Effector CD8-positive, alpha-beta T cell (primary cell): ENCODE measurements at regions not wholly inside any gene's neighbourhood (a gene's known extent, or its start where the extent isn't known, plus 50 kb on each side); places are given as distances from the start of the nearest gene placed in this dataset.
"Not testable (repeated sequence)": the region's sequence is repeated elsewhere in the genome, so short reads cannot be mapped to it uniquely, and the experiment has no call there.

Source experiments
- DNase-seq: peaks from one replicate; lab custom pipeline; 2025; lab: John Stamatoyannopoulos, UW

GRCh38 chr3:124138148-124138547, 146.2 kb upstream of the ROPN1 start:
- DNase-seq: no peak

GRCh38 chr3:124140746-124141145, 148.8 kb upstream of the ROPN1 start:
- DNase-seq: no peak

GRCh38 chr3:124142389-124142970, 150.6 kb upstream of the ROPN1 start:
- DNase-seq: no peak

- no peak for DNase-seq
These were observed 151.1 kb upstream of the ROPN1 start for GRCh38 chr3:124143047-124143446.

- no peak for DNase-seq
These were observed 152.3 kb upstream of the ROPN1 start for GRCh38 chr3:124144035-124144814.

- no peak for DNase-seq
These were observed 155.5 kb upstream of the ROPN1 start for GRCh38 chr3:124147429-124147828.

GRCh38 chr3:124147946-124148345, 156.0 kb upstream of the ROPN1 start:
- DNase-seq: no peak

- DNase-seq: no peak
These were observed 157.2 kb upstream of the ROPN1 start for GRCh38 chr3:124149081-124149480.

- DNase-seq: no peak
These were observed 157.8 kb upstream of the ROPN1 start for GRCh38 chr3:124149771-124150170.

GRCh38 chr3:124152891-124153290, 161.0 kb upstream of the ROPN1 start:
- DNase-seq: not testable (repeated sequence)

- no peak for DNase-seq
These were observed 165.2 kb upstream of the ROPN1 start for GRCh38 chr3:124156866-124157712.

GRCh38 chr3:124157748-124158147, 165.8 kb upstream of the ROPN1 start:
- DNase-seq: no peak

- DNase-seq: no peak
These were observed 166.4 kb upstream of the ROPN1 start for GRCh38 chr3:124158168-124158881.

- DNase-seq: no peak
These were observed 169.5 kb upstream of the ROPN1 start for GRCh38 chr3:124161448-124161847.

- no peak for DNase-seq
These were observed 171.8 kb upstream of the ROPN1 start for GRCh38 chr3:124163689-124164088.

- no peak for DNase-seq
These were observed 176.3 kb upstream of the ROPN1 start for GRCh38 chr3:124168271-124168670.

- no peak for DNase-seq
These were observed 180.4 kb upstream of the ROPN1 start for GRCh38 chr3:124172283-124172682.

- no peak for DNase-seq
These were observed 180.9 kb upstream of the ROPN1 start for GRCh38 chr3:124172816-124173215.

- DNase-seq: no peak
These were observed 182.6 kb upstream of the ROPN1 start for GRCh38 chr3:124174476-124174875.

- DNase-seq: no peak
These were observed 183.3 kb upstream of the ROPN1 start for GRCh38 chr3:124174910-124175874.

GRCh38 chr3:124177071-124177470, 185.1 kb upstream of the ROPN1 start:
- no peak for DNase-seq
